ENCODE measurements at regions not wholly inside any gene's neighbourhood (a gene's known extent, or its start where the extent isn't known, plus 50 kb on each side); places are given as distances from the start of the nearest gene placed in this dataset.
"Not testable (repeated sequence)": the region's sequence is repeated elsewhere in the genome, so short reads cannot be mapped to it uniquely, and the experiment has no call there.

DNA sequence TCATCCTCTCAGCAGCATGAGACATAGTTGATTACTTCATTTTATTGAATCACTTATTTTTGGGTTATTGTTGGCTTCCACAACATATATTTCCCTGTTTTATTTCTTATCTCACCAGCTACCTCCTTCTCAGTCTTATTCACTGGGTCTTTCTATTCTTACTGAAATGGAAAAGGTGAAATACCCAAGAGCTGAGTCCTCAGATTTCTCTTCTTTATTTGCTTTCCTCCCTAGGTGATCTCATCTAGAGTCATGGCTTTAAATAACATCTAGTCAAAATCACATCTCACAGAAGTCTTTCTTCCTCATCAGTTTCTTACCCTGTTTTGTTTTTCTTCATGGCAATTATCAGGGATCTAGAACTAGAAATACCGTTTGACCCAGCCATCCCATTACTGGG is 105.0 kb upstream of the RBBP8 start:
- Histone ChIP-seq H3K36me3 (ENCODE audit: insufficient read depth, low read length) (no peaks in the 10 kb centered on the region), H3K9ac (ENCODE audit: low read length) (no peak overlapping the region), H3K27me3 (ENCODE audit: insufficient read depth, low read length) (no peaks in the 10 kb centered on the region), H3K27ac (ENCODE audit: low read depth, low read length, poor library complexity, severe bottlenecking) (no peak overlapping the region), H3K9me2 (ENCODE audit: low read depth, low read length) (no peaks in the 10 kb centered on the region), H2AFZ (ENCODE audit: low read length) (no peak overlapping the region), H3K4me2 (ENCODE audit: low read length) (no peak overlapping the region), H3F3A (ENCODE audit: insufficient read depth, low read length) (no peaks in the 10 kb centered on the region), H4K20me1 (ENCODE audit: insufficient read depth, low read length) (no peaks in the 10 kb centered on the region), H3K4me1 (ENCODE audit: insufficient read depth, low read length, severe bottlenecking) (no peaks in the 10 kb centered on the region), H3K79me2 (ENCODE audit: insufficient read depth, low read length) (no peaks in the 10 kb centered on the region), H3K9me3 (ENCODE audit: low read length) (no peaks in the 10 kb centered on the region), H3K4me3 (ENCODE audit: low read depth, low read length, poor library complexity, severe bottlenecking) (no peak overlapping the region)
- TF ChIP-seq EZH2 (IDR thresholded peaks at IDR 0.05; ENCODE audit: borderline replicate concordance, low read length) = no peak
- TF ChIP-seq, protein P1, sequence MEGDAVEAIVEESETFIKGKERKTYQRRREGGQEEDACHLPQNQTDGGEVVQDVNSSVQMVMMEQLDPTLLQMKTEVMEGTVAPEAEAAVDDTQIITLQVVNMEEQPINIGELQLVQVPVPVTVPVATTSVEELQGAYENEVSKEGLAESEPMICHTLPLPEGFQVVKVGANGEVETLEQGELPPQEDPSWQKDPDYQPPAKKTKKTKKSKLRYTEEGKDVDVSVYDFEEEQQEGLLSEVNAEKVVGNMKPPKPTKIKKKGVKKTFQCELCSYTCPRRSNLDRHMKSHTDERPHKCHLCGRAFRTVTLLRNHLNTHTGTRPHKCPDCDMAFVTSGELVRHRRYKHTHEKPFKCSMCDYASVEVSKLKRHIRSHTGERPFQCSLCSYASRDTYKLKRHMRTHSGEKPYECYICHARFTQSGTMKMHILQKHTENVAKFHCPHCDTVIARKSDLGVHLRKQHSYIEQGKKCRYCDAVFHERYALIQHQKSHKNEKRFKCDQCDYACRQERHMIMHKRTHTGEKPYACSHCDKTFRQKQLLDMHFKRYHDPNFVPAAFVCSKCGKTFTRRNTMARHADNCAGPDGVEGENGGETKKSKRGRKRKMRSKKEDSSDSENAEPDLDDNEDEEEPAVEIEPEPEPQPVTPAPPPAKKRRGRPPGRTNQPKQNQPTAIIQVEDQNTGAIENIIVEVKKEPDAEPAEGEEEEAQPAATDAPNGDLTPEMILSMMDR (IDR thresholded peaks at IDR 0.05; ENCODE audit: low read length) = no peak

DNA sequence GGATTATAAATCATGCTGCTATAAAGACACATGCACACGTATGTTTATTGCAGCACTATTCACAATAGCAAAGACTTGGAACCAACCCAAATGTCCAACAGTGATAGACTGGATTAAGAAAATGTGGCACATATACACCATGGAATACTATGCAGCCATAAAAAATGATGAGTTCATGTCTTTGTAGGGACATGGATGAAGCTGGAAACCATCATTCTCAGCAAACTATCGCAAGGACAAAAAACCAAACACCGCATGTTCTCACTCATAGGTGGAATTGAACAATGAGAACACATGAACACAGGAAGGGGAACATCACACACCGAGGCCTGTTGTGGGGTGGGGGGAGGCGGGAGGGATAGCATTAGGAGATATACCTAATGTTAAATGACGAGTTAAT is 104.5 kb upstream of the RBBP8 start:
- H3K27ac ChIP-seq (ENCODE audit: low read depth, low read length, poor library complexity, severe bottlenecking); H2AFZ ChIP-seq (ENCODE audit: low read length); H3K27me3 ChIP-seq (ENCODE audit: insufficient read depth, low read length); H3K4me3 ChIP-seq (ENCODE audit: low read depth, low read length, poor library complexity, severe bottlenecking); H3K9me3 ChIP-seq (ENCODE audit: low read length); H3K36me3 ChIP-seq (ENCODE audit: insufficient read depth, low read length); H3K4me2 ChIP-seq (ENCODE audit: low read length); H3K9ac ChIP-seq (ENCODE audit: low read length); H3F3A ChIP-seq (ENCODE audit: insufficient read depth, low read length); H3K79me2 ChIP-seq (ENCODE audit: insufficient read depth, low read length); H4K20me1 ChIP-seq (ENCODE audit: insufficient read depth, low read length); H3K4me1 ChIP-seq (ENCODE audit: insufficient read depth, low read length, severe bottlenecking); H3K9me2 ChIP-seq (ENCODE audit: low read depth, low read length): not testable (repeated sequence)

DNA sequence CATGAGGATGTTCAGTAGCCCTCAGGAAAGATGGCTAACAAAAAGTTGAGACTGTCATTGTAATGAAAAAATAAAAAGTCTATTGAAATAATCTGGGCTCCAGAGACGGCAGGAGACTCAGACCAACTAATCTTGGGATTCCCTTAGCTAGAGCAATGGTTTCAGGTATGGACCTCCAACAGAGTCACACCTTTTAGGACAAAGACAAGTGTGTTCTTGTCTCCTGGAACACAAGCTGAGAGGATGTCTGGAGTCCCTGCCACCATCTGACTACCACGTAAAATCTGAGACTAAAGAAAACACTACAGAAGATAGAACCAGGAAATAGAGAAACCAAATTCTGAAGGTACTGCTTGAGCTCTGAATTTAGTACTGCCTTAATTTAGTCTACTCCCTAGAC is 103.3 kb upstream of the RBBP8 start:
- Histone ChIP-seq H3K4me3 (ENCODE audit: low read depth, low read length, poor library complexity, severe bottlenecking) (no peak overlapping the region), H3K27me3 (ENCODE audit: insufficient read depth, low read length) (no peaks in the 10 kb centered on the region), H3F3A (ENCODE audit: insufficient read depth, low read length) (no peaks in the 10 kb centered on the region), H3K27ac (ENCODE audit: low read depth, low read length, poor library complexity, severe bottlenecking) (no peak overlapping the region), H3K4me2 (ENCODE audit: low read length) (no peak overlapping the region), H3K4me1 (ENCODE audit: insufficient read depth, low read length, severe bottlenecking) (no peaks in the 10 kb centered on the region), H3K9ac (ENCODE audit: low read length) (no peak overlapping the region), H3K9me3 (ENCODE audit: low read length) (no peaks in the 10 kb centered on the region), H3K36me3 (ENCODE audit: insufficient read depth, low read length) (no peaks in the 10 kb centered on the region), H4K20me1 (ENCODE audit: insufficient read depth, low read length) (no peaks in the 10 kb centered on the region), H3K9me2 (ENCODE audit: low read depth, low read length) (no peaks in the 10 kb centered on the region), H2AFZ (ENCODE audit: low read length) (no peak overlapping the region), H3K79me2 (ENCODE audit: insufficient read depth, low read length) (no peaks in the 10 kb centered on the region)
- TF ChIP-seq, protein P1 (IDR thresholded peaks at IDR 0.05; ENCODE audit: low read length) = no peak
- TF ChIP-seq EZH2 (IDR thresholded peaks at IDR 0.05; ENCODE audit: borderline replicate concordance, low read length) = no peak

DNA sequence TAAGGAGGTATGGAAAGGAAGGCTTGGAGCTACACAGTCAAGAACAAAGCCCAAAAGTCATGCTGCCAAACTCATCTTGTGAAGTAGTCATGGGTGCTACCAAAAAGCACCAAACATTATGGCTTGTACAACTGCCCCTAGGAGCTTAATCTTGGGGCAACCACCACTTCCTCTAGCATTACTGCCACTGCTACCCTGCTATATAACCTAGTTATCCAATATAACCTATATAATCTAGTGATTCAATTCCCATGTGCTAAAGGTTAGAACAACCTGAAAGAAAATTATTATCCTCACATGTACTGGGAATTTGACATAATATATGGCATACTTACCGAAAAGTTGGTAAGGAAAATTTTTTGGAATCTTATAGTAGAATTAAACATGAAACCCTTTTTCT is 102.6 kb upstream of the RBBP8 start:
- Histone ChIP-seq H3K27me3 (ENCODE audit: insufficient read depth, low read length) (no peaks in the 10 kb centered on the region), H3K79me2 (ENCODE audit: insufficient read depth, low read length) (no peaks in the 10 kb centered on the region), H3K27ac (ENCODE audit: low read depth, low read length, poor library complexity, severe bottlenecking) (no peak overlapping the region), H3K4me1 (ENCODE audit: insufficient read depth, low read length, severe bottlenecking) (no peaks in the 10 kb centered on the region), H4K20me1 (ENCODE audit: insufficient read depth, low read length) (no peaks in the 10 kb centered on the region), H2AFZ (ENCODE audit: low read length) (no peak overlapping the region), H3K36me3 (ENCODE audit: insufficient read depth, low read length) (no peaks in the 10 kb centered on the region), H3K4me3 (ENCODE audit: low read depth, low read length, poor library complexity, severe bottlenecking) (no peak overlapping the region), H3K4me2 (ENCODE audit: low read length) (no peak overlapping the region), H3F3A (ENCODE audit: insufficient read depth, low read length) (no peaks in the 10 kb centered on the region), H3K9ac (ENCODE audit: low read length) (no peak overlapping the region), H3K9me2 (ENCODE audit: low read depth, low read length) (no peaks in the 10 kb centered on the region), H3K9me3 (ENCODE audit: low read length) (no peaks in the 10 kb centered on the region)
- TF ChIP-seq EZH2 (IDR thresholded peaks at IDR 0.05; ENCODE audit: borderline replicate concordance, low read length) = no peak
- TF ChIP-seq, protein P1 (IDR thresholded peaks at IDR 0.05; ENCODE audit: low read length) = no peak
